Astrocyte of the cerebellum (primary cell): ENCODE measurements at regions not wholly inside any gene's neighbourhood (a gene's known extent, or its start where the extent isn't known, plus 50 kb on each side); places are given as distances from the start of the nearest gene placed in this dataset.

ENCODE experiments used
- DNase-seq: peaks from one replicate; pipeline ENCODE4 v3.0.0-alpha.2; 2011; ENCODE audit warnings: low read depth
- H3K4me3 ChIP-seq: 2 replicates; pipeline ENCODE4 v1.5.1; 2011; ENCODE audit warnings: mild to moderate bottlenecking, low read depth, low read length, moderate library complexity
- CTCF ChIP-seq: IDR thresholded peaks from 2 replicates; pipeline ENCODE4 v1.5.1; 2012; ENCODE audit warnings: low read length, low read depth, moderate library complexity, mild to moderate bottlenecking; ENCODE audit errors: missing control alignments
- in situ Hi-C: cut with HindIII; loops from 2 replicates; pipeline ENCODE4 v1.10.0; 2017; ENCODE audit warnings: low sequenced_read_pairs

DNA sequence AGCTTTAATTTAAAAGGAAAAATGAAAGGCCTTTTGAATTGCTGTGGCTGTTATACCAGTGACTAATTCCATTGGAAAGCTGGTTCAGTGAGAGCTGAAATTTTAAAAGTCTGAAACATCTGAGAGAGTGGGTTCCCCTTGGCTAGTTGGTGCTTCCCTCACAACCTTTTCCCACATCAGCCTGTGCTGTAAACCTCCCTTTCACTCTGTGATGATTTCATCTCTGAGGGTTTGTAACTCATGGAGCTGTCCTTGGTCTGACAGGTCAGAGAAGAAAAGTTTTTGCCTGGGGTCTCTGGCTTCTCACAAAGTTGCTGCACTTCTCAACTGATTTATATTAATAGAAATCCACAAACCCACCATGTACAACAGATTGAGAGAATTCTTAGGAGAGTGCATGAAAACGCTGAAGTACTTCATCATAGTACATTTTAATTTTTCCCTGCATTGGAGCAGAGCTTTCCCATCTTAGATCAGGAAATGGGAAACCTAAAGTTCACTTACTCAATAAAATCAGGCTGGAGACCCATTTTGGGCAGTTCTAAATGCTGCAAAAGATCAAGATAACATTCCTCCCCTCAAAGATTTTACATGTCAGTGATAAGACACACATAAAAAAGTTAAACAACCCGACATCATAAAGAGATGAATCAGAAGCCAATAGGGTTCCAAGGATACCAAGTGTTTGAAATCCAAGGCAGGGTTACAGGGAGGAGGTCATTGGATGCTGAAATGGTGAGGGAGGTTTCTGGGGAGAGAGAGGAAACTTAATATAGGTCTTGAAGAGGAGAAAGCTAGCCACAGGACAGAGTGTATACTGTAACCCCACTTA, 157.0 kb upstream of the MKLN1 start:
- in situ Hi-C loops: no loop called here
- H3K4me3 ChIP-seq: no peak overlapping the region
- no peak for TF ChIP-seq CTCF
- no peak for DNase-seq

GRCh38 chr7:131173145-131173890, 154.4 kb upstream of the MKLN1 start:
- in situ Hi-C loops: no loop called here
- TF ChIP-seq CTCF: no peak
- H3K4me3 ChIP-seq: no peak overlapping the region
- DNase-seq: no peak

- TF ChIP-seq CTCF: no peak
- in situ Hi-C loops: no loop called here
Observed at GRCh38 chr7:131174391-131174790, 153.3 kb upstream of the MKLN1 start.

DNA sequence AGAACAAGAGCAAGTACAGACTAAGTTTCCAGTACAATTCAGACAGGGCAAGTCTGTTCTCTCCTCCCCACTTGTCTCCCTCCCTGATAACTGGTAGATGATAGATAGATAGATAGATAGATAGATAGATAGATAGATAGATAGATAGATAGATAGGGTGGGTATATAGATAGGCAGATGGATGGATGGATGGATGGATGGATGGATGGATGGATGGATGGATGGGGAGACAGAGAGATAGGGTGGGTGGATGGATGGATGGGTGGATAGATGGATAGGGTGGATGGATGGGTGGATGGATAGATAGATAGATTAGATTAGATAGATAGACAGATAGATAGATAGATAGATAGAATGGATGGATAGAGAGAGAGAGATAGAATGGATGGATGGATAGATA, 152.8 kb upstream of the MKLN1 start:
- in situ Hi-C loops: no loop called here
- TF ChIP-seq CTCF: no peak
- no peak overlapping the region for H3K4me3 ChIP-seq
- no peak for DNase-seq

More at GRCh38 chr7:131174391-131174790, 153.3 kb upstream of the MKLN1 start:
- DNase-seq: no peak
- H3K4me3 ChIP-seq: no peak overlapping the region

- DNase-seq: no peak
- in situ Hi-C loops: no loop called here
- TF ChIP-seq CTCF: no peak
- H3K4me3 ChIP-seq: no peak overlapping the region
Observed at GRCh38 chr7:131182446-131183058, 145.1 kb upstream of the MKLN1 start.

GRCh38 chr7:131183072-131183471, 144.6 kb upstream of the MKLN1 start:
- no peak for DNase-seq
- no peak overlapping the region for H3K4me3 ChIP-seq
- in situ Hi-C loops: no loop called here
- no peak for TF ChIP-seq CTCF
